ENCODE measurements at regions not wholly inside any gene's neighbourhood (a gene's known extent, or its start where the extent isn't known, plus 50 kb on each side); places are given as distances from the start of the nearest gene placed in this dataset.
A peak's percentile ranks its signal among the peaks of the same experiment; 100 is the strongest.

GRCh38 chr4:73001885-73002284 is 67.6 kb downstream of the COX18 start:
- no peak for DNase-seq (ENCODE audit: low spot score)

GRCh38 chr4:72997409-72997808 is 72.1 kb downstream of the COX18 start:
- DNase-seq (ENCODE audit: low spot score), result no peak

GRCh38 chr4:72994670-72995069 is 74.8 kb downstream of the COX18 start:
- no peak for DNase-seq (ENCODE audit: low spot score)

GRCh38 chr4:72993876-72994275 is 75.6 kb downstream of the COX18 start:
- no peak for DNase-seq (ENCODE audit: low spot score)

GRCh38 chr4:72991873-72992272 is 77.6 kb downstream of the COX18 start:
- DNase-seq (ENCODE audit: low spot score), result no peak

- no peak for DNase-seq (ENCODE audit: low spot score)
These were observed 81.5 kb downstream of the COX18 start for GRCh38 chr4:72987741-72988729.

GRCh38 chr4:72984351-72984750 is 85.2 kb downstream of the COX18 start:
- no peak for DNase-seq (ENCODE audit: low spot score)

- no peak for DNase-seq (ENCODE audit: low spot score)
These were observed 85.8 kb downstream of the COX18 start for GRCh38 chr4:72983709-72984108.

GRCh38 chr4:72977936-72978485 is 91.5 kb downstream of the COX18 start:
- no peak for DNase-seq (ENCODE audit: low spot score)

GRCh38 chr4:72975488-72975784 is 94.1 kb downstream of the COX18 start:
- no peak for DNase-seq (ENCODE audit: low spot score)

GRCh38 chr4:72974694-72975487 is 94.6 kb downstream of the COX18 start:
- no peak for DNase-seq (ENCODE audit: low spot score)

GRCh38 chr4:72971572-72971971 is 97.9 kb downstream of the COX18 start:
- DNase-seq (ENCODE audit: low spot score), result no peak

- DNase-seq (ENCODE audit: low spot score), result no peak
These were observed 98.8 kb downstream of the COX18 start for GRCh38 chr4:72970756-72971155.

- peak; percentile 70 for DNase-seq (ENCODE audit: low spot score)
These were observed 99.5 kb downstream of the COX18 start for GRCh38 chr4:72969976-72970375.

- DNase-seq (ENCODE audit: low spot score), result no peak
These were observed 102.9 kb downstream of the COX18 start for GRCh38 chr4:72966652-72967051.

GRCh38 chr4:72959411-72959810 is 110.1 kb downstream of the COX18 start:
- DNase-seq (ENCODE audit: low spot score), result no peak

GRCh38 chr4:72954811-72955210 is 114.7 kb downstream of the COX18 start:
- DNase-seq (ENCODE audit: low spot score), result no peak

- no peak for DNase-seq (ENCODE audit: low spot score)
These were observed 115.9 kb downstream of the COX18 start for GRCh38 chr4:72953571-72953970.

GRCh38 chr4:72951628-72952027 is 117.9 kb downstream of the COX18 start:
- no peak for DNase-seq (ENCODE audit: low spot score)

GRCh38 chr4:72951147-72951546 is 118.4 kb downstream of the COX18 start:
- no peak for DNase-seq (ENCODE audit: low spot score)

- no peak for DNase-seq (ENCODE audit: low spot score)
These were observed 121.4 kb downstream of the COX18 start for GRCh38 chr4:72948080-72948479.

- DNase-seq (ENCODE audit: low spot score), result no peak
These were observed 123.7 kb downstream of the COX18 start for GRCh38 chr4:72945719-72946336.

All from globus pallidus (tissue), 1 donor.